Heart left ventricle (tissue), 16 donors: ENCODE measurements at regions not wholly inside any gene's neighbourhood (a gene's known extent, or its start where the extent isn't known, plus 50 kb on each side); places are given as distances from the start of the nearest gene placed in this dataset.
"Not testable (repeated sequence)": the region's sequence is repeated elsewhere in the genome, so short reads cannot be mapped to it uniquely, and the experiment has no call there.

Experiments
- ATAC-seq, 4 donors: fragments of 200-7000 bp; cut with Tn5 transposase; one replicate each; pipeline ENCODE4 v1.9.1; 2020 to 2022; ENCODE audit warnings: moderate library complexity in 4 of 4, mild to moderate bottlenecking in 3 of 4, moderate number of reproducible peaks in 1 of 4
- DNase-seq, 5 donors: peaks; one replicate each; pipeline ENCODE4 v3.0.0-alpha.2; 2020
- H3K27ac ChIP-seq, 12 donors: fragments of 200-600 bp; sonication (generic) in 4 of 12; one replicate each; pipeline versions ENCODE4 v1.5.0 to v1.8.0; 2016 to 2022; ENCODE audit warnings: mild to moderate bottlenecking in 2 of 12
- H3K27me3 ChIP-seq, 9 donors: fragments of 200-600 bp; sonication (generic) in 2 of 9; one replicate each; pipeline versions ENCODE4 v1.5.1 to v1.8.0; 2016 to 2022; ENCODE audit warnings: mild to moderate bottlenecking in 3 of 9
- H3K36me3 ChIP-seq, 9 donors: fragments of 200-600 bp; sonication (generic) in 2 of 9; one replicate each; pipeline versions ENCODE4 v1.5.0 to v1.8.0; 2018 to 2022; ENCODE audit warnings: mild to moderate bottlenecking in 2 of 9
- H3K4me1 ChIP-seq, 12 donors: fragments of 200-600 bp; sonication (generic) in 4 of 12; one replicate each; pipeline versions ENCODE4 v1.5.0 to v1.8.0; 2016 to 2022; ENCODE audit warnings: mild to moderate bottlenecking in 3 of 12
- H3K4me3 ChIP-seq, 12 donors: fragments of 200-600 bp; sonication (generic) in 4 of 12; one replicate each; pipeline versions ENCODE4 v1.5.0 to v1.8.0; 2017 to 2022; ENCODE audit warnings: mild to moderate bottlenecking in 9 of 12, moderate library complexity in 4 of 12
- H3K9me3 ChIP-seq, 12 donors: fragments of 200-600 bp; sonication (generic) in 4 of 12; one replicate each; pipeline versions ENCODE4 v1.5.0 to v1.8.0; 2016 to 2022; ENCODE audit warnings: mild to moderate bottlenecking in 1 of 12
- POLR2A ChIP-seq, 2 donors: fragments of 450-650 bp; IDR thresholded peaks; one replicate each; pipeline ENCODE4 v1.6.1; 2017; ENCODE audit warnings: antibody characterized with exemption in 2 of 2, mild to moderate bottlenecking in 2 of 2, moderate library complexity in 2 of 2
- WGBS, 4 donors: extraction: QIAGEN DNeasy Blood & Tissue Kit in 2 of 4; methylation state at CpG; one replicate each; pipeline versions ENCODE4 v1.1.5 to v1.1.7; 2013 to 2018; 5-methylcytosine and 5-hydroxymethylcytosine counted together
- intact Hi-C, 10 donors: fragments of 100-400 bp; cut with DNase I; formaldehyde crosslinking; loops; one replicate each; pipeline versions ENCODE4 v1.11.1 to v1.14.2; 2022
- TF ChIP-seq, protein P1 (sequence below), 12 donors: fragments of 200-600 bp; sonication (generic) in 4 of 12; IDR thresholded peaks; one replicate each; pipeline versions ENCODE4 v1.5.0 to v1.8.0; 2018 to 2022; ENCODE audit warnings: antibody characterized with exemption in 12 of 12, mild to moderate bottlenecking in 5 of 12
- donor health status: ischemic (EF 13 %, LVEDD 7.1; RV severe dilation, severe dysfunction).
- donor health status: healthy with polysubstance abuse.
- donor health status: DM: no; HTN: yes; CAD: no.
- donor health status: DM: no; HTN: no; CAD: no.
- donor health status: ischemic (EF 25% LVEDD 6.9; RV normal size, moderate dysfunction).
- donor health status: ischemic (EF 25% LVEDD 5.7; RV mildly dilated, moderate dysfunction).
- donor health status: healthy.
- donor health status: DM: yes; HTN: yes; CAD: no.
- donor health status: ischemic (EF 35%, LVEDD 5.7; RV mildly dilated, moderate dysfunction).
- donor health status: nonischemic (EF 11% LVEDD 7.7; RV severe dilation, severe dysfunction).
- donor health status: DM: yes; HTN: yes; CAD: no.
- donor health status: PGD.
- donor health status: ischemic (EF 29% LVEDD 5.4; RV normal size, mild dysfunction).
- donor health status: nonischemic (EF 23%, LVEDD 6.1; RV moderate dilation, normal function).

GRCh38 chr10:105577865-105578607, 936.9 kb downstream of the SORCS3 start:
- Histone ChIP-seq H3K36me3 (no peaks in the 10 kb centered on the region), H3K27ac (no peak overlapping the region), H3K27me3 (no peaks in the 10 kb centered on the region), H3K4me3 (no peak overlapping the region), H3K4me1 (no peaks in the 10 kb centered on the region), H3K9me3 (peaks cover 0 to 16% (median 0%) of the 10 kb centered on the region in 12 donors)
- TF ChIP-seq POLR2A (IDR thresholded peaks at IDR 0.05) = no peak
- TF ChIP-seq, protein P1, sequence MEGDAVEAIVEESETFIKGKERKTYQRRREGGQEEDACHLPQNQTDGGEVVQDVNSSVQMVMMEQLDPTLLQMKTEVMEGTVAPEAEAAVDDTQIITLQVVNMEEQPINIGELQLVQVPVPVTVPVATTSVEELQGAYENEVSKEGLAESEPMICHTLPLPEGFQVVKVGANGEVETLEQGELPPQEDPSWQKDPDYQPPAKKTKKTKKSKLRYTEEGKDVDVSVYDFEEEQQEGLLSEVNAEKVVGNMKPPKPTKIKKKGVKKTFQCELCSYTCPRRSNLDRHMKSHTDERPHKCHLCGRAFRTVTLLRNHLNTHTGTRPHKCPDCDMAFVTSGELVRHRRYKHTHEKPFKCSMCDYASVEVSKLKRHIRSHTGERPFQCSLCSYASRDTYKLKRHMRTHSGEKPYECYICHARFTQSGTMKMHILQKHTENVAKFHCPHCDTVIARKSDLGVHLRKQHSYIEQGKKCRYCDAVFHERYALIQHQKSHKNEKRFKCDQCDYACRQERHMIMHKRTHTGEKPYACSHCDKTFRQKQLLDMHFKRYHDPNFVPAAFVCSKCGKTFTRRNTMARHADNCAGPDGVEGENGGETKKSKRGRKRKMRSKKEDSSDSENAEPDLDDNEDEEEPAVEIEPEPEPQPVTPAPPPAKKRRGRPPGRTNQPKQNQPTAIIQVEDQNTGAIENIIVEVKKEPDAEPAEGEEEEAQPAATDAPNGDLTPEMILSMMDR (IDR thresholded peaks at IDR 0.05) = no peak
- DNase-seq (no peak), ATAC-seq (no peak)
- 30 to 46% (median 38%) methylated on average over 4 of the region's 4 CpGs for WGBS, 4 donors
- intact Hi-C loops = no loop called here

DNA sequence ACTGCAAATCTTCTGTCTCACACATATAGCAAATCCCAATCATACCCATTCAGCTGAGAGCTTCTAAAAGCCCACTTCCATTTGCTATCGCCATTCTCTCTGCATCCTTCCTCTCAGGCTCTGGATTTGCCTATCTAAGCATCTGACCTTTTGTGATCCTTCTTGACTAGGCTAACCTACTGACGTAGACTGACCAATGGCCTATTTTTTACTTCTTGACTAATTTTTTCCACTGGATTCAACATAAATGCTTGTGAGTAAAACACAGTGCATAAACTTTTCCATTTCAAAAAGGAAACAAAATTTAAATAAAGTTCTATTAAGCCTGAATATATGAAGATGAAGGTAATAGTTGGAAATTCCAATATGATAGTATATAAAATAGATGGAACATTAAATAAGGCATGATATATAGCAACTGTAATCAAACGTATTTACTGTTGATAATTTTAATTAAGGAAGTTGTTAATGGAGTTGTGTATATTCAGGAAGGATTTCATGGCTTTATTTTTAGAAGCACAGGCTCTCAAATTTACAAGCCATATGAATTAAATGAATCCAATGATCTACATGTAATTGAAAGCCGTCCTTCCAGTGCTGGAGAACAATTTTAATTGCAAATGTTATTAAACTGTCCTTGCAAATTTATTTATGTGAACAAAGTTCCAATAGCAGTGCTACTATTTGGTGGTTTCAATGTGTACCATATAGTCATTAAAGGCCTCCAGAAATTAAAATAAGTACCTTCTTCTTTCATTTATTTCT, 918.4 kb downstream of the SORCS3 start:
- no peak for TF ChIP-seq POLR2A (IDR thresholded peaks at IDR 0.05)
- TF ChIP-seq, protein P1 (IDR thresholded peaks at IDR 0.05) = no peak
- Histone ChIP-seq H3K27ac (no peak overlapping the region), H3K4me1 (no peaks in the 10 kb centered on the region), H3K27me3 (no peaks in the 10 kb centered on the region), H3K36me3 (no peaks in the 10 kb centered on the region), H3K9me3 (peaks cover 0 to 4% (median 0%) of the 10 kb centered on the region in 12 donors), H3K4me3 (no peak overlapping the region)
- 64 to 75% (median 71%) methylated on average over 4 of the region's 4 CpGs for WGBS, 4 donors
- DNase-seq (no peak), ATAC-seq (no peak)
- intact Hi-C loops = no loop called here

- H3K9me3 ChIP-seq, H3K4me1 ChIP-seq, H3K27ac ChIP-seq, H3K27me3 ChIP-seq, H3K36me3 ChIP-seq, ATAC-seq, H3K4me3 ChIP-seq, intact Hi-C loops: not testable (repeated sequence)
- peak in 1 of 5 donors; percentile 31 for DNase-seq
- WGBS, 4 donors = 79 to 91% (median 83%) methylated on average over 8 to 13 of the region's 13 CpGs
Measured at GRCh38 chr10:105550453-105550852, 909.4 kb downstream of the SORCS3 start.

DNA sequence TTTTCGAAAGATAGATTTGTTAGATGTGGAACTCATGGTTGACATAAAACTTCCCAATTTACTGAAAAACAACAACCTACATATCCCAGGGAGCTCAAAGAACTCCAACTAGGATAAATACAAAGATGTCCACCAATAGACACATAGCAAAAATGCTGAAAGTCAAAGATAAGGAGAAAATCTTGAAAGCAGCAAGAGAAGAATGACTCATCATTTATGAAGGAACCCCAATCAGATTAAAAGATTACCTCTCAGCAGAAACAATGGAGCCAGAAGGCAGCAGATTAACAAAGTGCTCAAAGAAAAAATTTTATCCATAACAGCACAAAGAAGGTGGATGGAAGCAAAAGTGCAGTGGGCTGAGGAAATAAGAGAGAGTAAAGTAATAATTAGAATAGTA, 908.6 kb downstream of the SORCS3 start:
- Histone ChIP-seq H3K27ac (no peak overlapping the region), H3K36me3 (no peaks in the 10 kb centered on the region), H3K4me3 (no peak overlapping the region), H3K4me1 (no peaks in the 10 kb centered on the region), H3K27me3 (no peaks in the 10 kb centered on the region), H3K9me3 (peaks cover 0 to 5% (median 0%) of the 10 kb centered on the region in 12 donors)
- DNase-seq (no peak), ATAC-seq (no peak)
- TF ChIP-seq, protein P1 (IDR thresholded peaks at IDR 0.05) = no peak
- no peak for TF ChIP-seq POLR2A (IDR thresholded peaks at IDR 0.05)
- WGBS, 4 donors = 78 to 88% (median 82%) methylated on average over 1 of the region's 1 CpG
- intact Hi-C loops = no loop called here
